ENCODE measurements at regions not wholly inside any gene's neighbourhood (a gene's known extent, or its start where the extent isn't known, plus 50 kb on each side); places are given as distances from the start of the nearest gene placed in this dataset.

DNA sequence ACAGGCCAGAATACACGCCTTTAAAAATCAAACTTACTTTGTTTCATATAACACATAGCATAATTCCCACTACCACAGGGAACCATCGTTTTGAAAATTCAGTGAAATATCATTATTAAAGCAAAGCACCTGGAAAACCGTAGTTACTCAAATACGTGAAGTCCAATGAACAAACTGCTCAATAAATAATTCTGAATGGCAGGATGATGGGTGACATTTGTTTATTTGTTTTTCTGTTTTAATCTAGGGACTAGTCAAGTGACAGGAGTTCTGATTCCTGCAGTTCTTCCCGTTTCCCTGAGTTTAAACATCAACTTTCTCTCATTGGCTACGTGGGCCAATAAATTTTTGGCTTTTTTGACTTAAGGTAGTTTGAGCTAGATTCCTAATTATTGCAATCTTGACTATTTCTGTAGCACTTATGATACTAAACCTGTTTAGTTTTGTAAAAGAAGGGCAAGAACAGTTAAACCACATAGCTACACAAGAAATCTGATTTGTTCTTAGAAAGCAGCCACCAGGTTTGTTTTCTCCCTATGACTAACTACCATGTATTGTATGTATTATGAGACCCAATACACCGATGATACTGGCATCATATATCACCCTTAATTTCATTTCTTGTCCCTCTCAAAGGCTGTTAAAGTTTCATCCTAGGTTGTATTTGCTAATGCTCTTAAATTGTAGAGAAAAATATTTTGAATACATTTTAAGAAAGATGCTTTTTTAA lies 411.2 kb downstream of the SHQ1 start:
- H3K4me1 ChIP-seq = no peaks in the 10 kb centered on the region
- no peaks in the 10 kb centered on the region for H3K9me3 ChIP-seq
- no peak for TF ChIP-seq POLR2A (IDR thresholded peaks at IDR 0.05)
- TF ChIP-seq, protein P1, sequence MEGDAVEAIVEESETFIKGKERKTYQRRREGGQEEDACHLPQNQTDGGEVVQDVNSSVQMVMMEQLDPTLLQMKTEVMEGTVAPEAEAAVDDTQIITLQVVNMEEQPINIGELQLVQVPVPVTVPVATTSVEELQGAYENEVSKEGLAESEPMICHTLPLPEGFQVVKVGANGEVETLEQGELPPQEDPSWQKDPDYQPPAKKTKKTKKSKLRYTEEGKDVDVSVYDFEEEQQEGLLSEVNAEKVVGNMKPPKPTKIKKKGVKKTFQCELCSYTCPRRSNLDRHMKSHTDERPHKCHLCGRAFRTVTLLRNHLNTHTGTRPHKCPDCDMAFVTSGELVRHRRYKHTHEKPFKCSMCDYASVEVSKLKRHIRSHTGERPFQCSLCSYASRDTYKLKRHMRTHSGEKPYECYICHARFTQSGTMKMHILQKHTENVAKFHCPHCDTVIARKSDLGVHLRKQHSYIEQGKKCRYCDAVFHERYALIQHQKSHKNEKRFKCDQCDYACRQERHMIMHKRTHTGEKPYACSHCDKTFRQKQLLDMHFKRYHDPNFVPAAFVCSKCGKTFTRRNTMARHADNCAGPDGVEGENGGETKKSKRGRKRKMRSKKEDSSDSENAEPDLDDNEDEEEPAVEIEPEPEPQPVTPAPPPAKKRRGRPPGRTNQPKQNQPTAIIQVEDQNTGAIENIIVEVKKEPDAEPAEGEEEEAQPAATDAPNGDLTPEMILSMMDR (IDR thresholded peaks at IDR 0.05) = no peak
- H3K4me3 ChIP-seq = no peak overlapping the region
- no peak for DNase-seq
- no peaks in the 10 kb centered on the region for H3K36me3 ChIP-seq
- no peak overlapping the region for H3K27ac ChIP-seq
- intact Hi-C loops (cut with DNase I; ENCODE audit: low total_unique reads) = no loop called here
- H3K27me3 ChIP-seq = no peaks in the 10 kb centered on the region

DNA sequence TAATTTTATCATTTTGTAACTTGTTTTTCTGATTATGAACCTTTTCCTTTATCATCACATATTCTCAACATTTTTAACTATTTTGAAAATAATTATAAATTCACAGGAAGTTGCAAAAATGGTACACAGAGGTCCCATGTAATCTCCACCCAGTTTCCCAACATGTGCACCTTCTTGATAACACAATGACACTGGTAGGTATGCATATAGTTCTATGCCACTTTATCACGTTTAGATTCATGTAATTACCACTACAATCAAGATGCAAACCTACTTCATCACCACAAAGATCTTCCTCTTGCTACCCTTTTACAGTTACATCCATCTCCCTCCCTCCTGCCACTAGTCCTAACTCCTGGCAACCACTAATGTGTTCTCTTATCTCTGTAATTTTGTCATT lies 413.9 kb downstream of the SHQ1 start:
- TF ChIP-seq, protein P1 (IDR thresholded peaks at IDR 0.05) = no peak
- no peak for TF ChIP-seq POLR2A (IDR thresholded peaks at IDR 0.05)

DNA sequence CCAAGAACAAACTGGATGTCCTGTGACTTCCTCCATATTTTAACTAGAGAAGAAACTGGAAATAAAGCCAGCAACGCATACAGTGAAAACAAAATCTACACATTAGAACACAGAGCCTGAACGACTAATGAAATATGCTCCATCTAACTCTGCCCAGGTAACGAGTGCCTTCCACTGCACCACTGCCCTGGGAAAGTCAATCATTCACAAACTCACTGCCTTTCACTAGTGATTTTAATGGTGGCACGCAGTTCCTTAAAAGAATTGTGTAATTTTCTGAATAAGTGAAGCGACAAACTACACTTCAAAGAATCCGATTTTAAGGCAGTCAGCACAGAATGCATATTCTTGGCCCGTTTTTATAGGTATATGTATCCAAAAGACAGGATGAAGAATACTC lies 416.0 kb downstream of the SHQ1 start:
- Histone ChIP-seq H3K4me3 (no peak overlapping the region), H3K27me3 (no peaks in the 10 kb centered on the region), H3K4me1 (no peaks in the 10 kb centered on the region), H3K36me3 (no peaks in the 10 kb centered on the region), H3K9me3 (no peaks in the 10 kb centered on the region), H3K27ac (no peak overlapping the region)
- no peak for DNase-seq
- TF ChIP-seq, protein P1 (IDR thresholded peaks at IDR 0.05) = no peak
- TF ChIP-seq POLR2A (IDR thresholded peaks at IDR 0.05) = no peak
- intact Hi-C loops (cut with DNase I; ENCODE audit: low total_unique reads) = no loop called here

More for the DNA sequence above, 413.9 kb downstream of the SHQ1 start:
- intact Hi-C loops (cut with DNase I; ENCODE audit: low total_unique reads) = no loop called here
- Histone ChIP-seq H3K36me3 (no peaks in the 10 kb centered on the region), H3K4me3 (no peak overlapping the region), H3K27ac (no peak overlapping the region), H3K4me1 (no peaks in the 10 kb centered on the region), H3K9me3 (no peaks in the 10 kb centered on the region), H3K27me3 (no peaks in the 10 kb centered on the region)
- no peak for DNase-seq

DNA sequence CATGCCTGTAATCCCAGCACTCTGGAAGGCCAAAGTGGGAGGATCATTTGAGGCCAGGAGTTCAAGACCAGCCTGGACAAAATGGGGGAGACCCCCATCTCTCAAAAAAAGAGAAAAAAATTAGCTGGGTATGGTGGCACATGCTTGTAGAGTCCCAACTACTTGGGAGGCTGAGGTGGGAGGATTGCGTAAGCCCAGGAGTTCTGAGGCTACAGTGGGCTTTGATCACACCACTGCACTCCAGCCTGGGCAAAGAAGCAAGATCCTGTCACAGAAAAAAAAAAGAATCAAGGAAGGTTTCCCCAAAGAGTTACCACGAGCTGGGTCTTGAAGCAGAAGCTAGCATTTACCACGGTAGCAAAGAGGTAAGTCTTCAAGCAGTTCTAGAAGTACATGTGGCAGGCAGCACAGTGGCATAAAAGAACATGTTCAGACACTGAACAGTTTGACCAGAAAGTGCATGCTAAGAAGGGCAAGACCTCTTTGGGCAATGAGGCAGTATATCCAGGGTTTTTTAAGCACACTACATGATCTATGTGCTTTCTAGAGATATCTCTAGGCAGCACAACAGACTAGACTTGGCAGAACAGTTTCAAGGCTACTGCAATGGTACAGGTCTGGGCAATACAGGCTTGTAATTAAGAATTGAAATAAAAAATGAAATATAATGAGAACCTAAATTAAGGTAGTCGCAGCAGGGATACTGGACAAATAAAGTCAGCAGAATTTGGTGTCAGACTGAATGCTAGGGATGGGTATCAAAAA lies 418.5 kb downstream of the SHQ1 start:
- Histone ChIP-seq H3K4me1 (no peaks in the 10 kb centered on the region), H3K36me3 (no peaks in the 10 kb centered on the region), H3K27ac (no peak overlapping the region), H3K4me3 (no peak overlapping the region), H3K9me3 (no peaks in the 10 kb centered on the region), H3K27me3 (no peaks in the 10 kb centered on the region)
- DNase-seq = no peak
- intact Hi-C loops (cut with DNase I; ENCODE audit: low total_unique reads) = no loop called here
- TF ChIP-seq POLR2A (IDR thresholded peaks at IDR 0.05) = no peak
- TF ChIP-seq, protein P1 (IDR thresholded peaks at IDR 0.05) = no peak

DNA sequence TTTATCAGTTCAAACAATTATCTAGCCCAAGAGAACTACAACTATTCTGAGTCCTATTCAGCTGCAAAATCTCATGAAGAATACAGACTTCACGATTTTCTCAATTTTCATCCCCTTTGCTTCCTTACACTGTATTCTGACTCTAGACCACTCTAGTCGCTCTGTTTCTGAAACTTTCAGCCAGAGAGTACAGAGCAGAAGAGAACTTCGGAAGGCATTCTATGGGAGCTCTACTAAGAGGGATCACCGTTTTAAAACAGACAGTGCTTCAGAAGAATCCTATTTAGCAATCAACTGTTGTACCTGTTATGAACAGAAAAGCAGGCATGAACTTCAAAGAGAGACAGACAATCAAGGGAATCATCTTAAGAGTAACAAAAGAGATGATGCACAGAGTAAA lies 419.4 kb downstream of the SHQ1 start:
- H3K27ac ChIP-seq = no peak overlapping the region
- intact Hi-C loops (cut with DNase I; ENCODE audit: low total_unique reads) = no loop called here
- H3K4me1 ChIP-seq = no peaks in the 10 kb centered on the region
- H3K27me3 ChIP-seq = no peaks in the 10 kb centered on the region
- no peak for DNase-seq
- no peaks in the 10 kb centered on the region for H3K9me3 ChIP-seq
- no peak overlapping the region for H3K4me3 ChIP-seq
- no peak for TF ChIP-seq POLR2A (IDR thresholded peaks at IDR 0.05)
- TF ChIP-seq, protein P1 (IDR thresholded peaks at IDR 0.05) = no peak
- H3K36me3 ChIP-seq = no peaks in the 10 kb centered on the region
